Spleen (tissue), 11 donors: ENCODE measurements at regions not wholly inside any gene's neighbourhood (a gene's known extent, or its start where the extent isn't known, plus 50 kb on each side); places are given as distances from the start of the nearest gene placed in this dataset.

Source experiments
- DNase-seq: peaks from one replicate; pipeline ENCODE4 v3.0.0-alpha.2; 2020
- H3K27ac ChIP-seq, 8 donors: fragments of 200-600 bp; sonication (generic) in 7 of 8; 1 replicate in 4 of 8; 2 replicates in 4 of 8; pipeline versions ENCODE4 v1.5.0 to v1.8.0; 2016 to 2021; ENCODE audit warnings: inconsistent platforms in 4 of 8, mild to moderate bottlenecking in 4 of 8, moderate library complexity in 1 of 8
- H3K27me3 ChIP-seq, 7 donors: fragments of 200-600 bp; sonication (generic) in 6 of 7; replicated peaks in 1 of 7; 1 replicate in 4 of 7; 2 replicates in 3 of 7; pipeline versions ENCODE4 v1.5.0 to v1.8.0; 2016 to 2021; ENCODE audit warnings: inconsistent platforms in 3 of 7, mild to moderate bottlenecking in 1 of 7
- H3K36me3 ChIP-seq, 6 donors: fragments of 200-600 bp; sonication (generic) in 5 of 6; 1 replicate in 4 of 6; 2 replicates in 2 of 6; pipeline versions ENCODE4 v1.5.0 to v1.8.0; 2016 to 2021; ENCODE audit warnings: inconsistent platforms in 2 of 6
- H3K4me1 ChIP-seq, 6 donors: fragments of 200-600 bp; sonication (generic) in 5 of 6; 1 replicate in 3 of 6; 2 replicates in 3 of 6; pipeline versions ENCODE4 v1.5.0 to v1.8.0; 2016 to 2021; ENCODE audit warnings: inconsistent platforms in 3 of 6
- H3K4me3 ChIP-seq, 8 donors: fragments of 200-600 bp; sonication (generic) in 7 of 8; 1 replicate in 4 of 8; 2 replicates in 4 of 8; pipeline versions ENCODE4 v1.5.0 to v1.8.0; 2016 to 2021; ENCODE audit warnings: inconsistent platforms in 4 of 8, mild to moderate bottlenecking in 4 of 8, moderate library complexity in 2 of 8
- H3K9me3 ChIP-seq, 8 donors: fragments of 200-600 bp; sonication (generic) in 7 of 8; 1 replicate in 4 of 8; 2 replicates in 4 of 8; pipeline versions ENCODE4 v1.5.0 to v1.8.0; 2016 to 2021; ENCODE audit warnings: inconsistent platforms in 4 of 8
- CTCF ChIP-seq, 11 experiments: fragments of 200-600 bp in 7 of 11; fragments of 450-650 bp in 4 of 11; sonication (generic) in 4 of 11; IDR thresholded peaks in 8 of 11; conservative IDR thresholded peaks in 3 of 11; 1 replicate in 7 of 11; 2 replicates in 4 of 11; pipeline versions ENCODE4 v1.4.0 to v1.8.0; 2016 to 2021; ENCODE audit warnings: antibody characterized with exemption in 11 of 11, inconsistent platforms in 4 of 11, mild to moderate bottlenecking in 1 of 11
- POLR2A ChIP-seq, 3 donors: fragments of 450-650 bp; IDR thresholded peaks; one replicate each; pipeline ENCODE4 v1.5.1; 2017; ENCODE audit warnings: antibody characterized with exemption in 3 of 3, mild to moderate bottlenecking in 1 of 3
- POLR2AphosphoS5 ChIP-seq, 3 donors: sonication (generic); formaldehyde crosslinking; IDR thresholded peaks; one replicate each; pipeline ENCODE4 v1.5.1; 2017; ENCODE audit warnings: antibody characterized with exemption in 3 of 3
- WGBS, 5 donors: extraction: QIAGEN DNeasy Blood & Tissue Kit in 3 of 5; methylation state at CpG; one replicate each; pipeline versions ENCODE4 v1.1.5 to v1.1.7; 2013 to 2018; 5-methylcytosine and 5-hydroxymethylcytosine counted together
- intact Hi-C: fragments of 100-400 bp; cut with DNase I; formaldehyde crosslinking; loops from one replicate; pipeline ENCODE4 v1.15.0; 2023; ENCODE audit warnings: low total_unique reads
- donor health status: healthy with polysubstance abuse.
- donor health status: DM: no; HTN: no; CAD: no; lungs with moderate emphysema.
- donor health status: DM: no; HTN: no; CAD: no.
- donor health status: Bipolar disorder and iron deficiency.
- donor health status: healthy.
- donor health status: DM: no; HTN: no; CAD: no.
- donor health status: DM: yes; HTN: yes; CAD: no.

GRCh38 chr6:14573267-14573666 lies 455.7 kb downstream of the CD83 start:
- Histone ChIP-seq H3K36me3 (no peaks in the 10 kb centered on the region), H3K4me1 (no peaks in the 10 kb centered on the region), H3K9me3 (no peaks in the 10 kb centered on the region), H3K27ac (no peak overlapping the region), H3K27me3 (no peaks in the 10 kb centered on the region), H3K4me3 (no peak overlapping the region)
- intact Hi-C loops, result no loop called here
- no peak for DNase-seq
- WGBS, 5 donors, result 76 to 87% (median 83%) methylated on average over 3 of the region's 3 CpGs
- TF ChIP-seq POLR2AphosphoS5 (IDR thresholded peaks at IDR 0.05) (no peak), CTCF (IDR thresholded peaks at IDR 0.05 in 8 of 11, conservative IDR thresholded peaks at IDR 0.05 in 3 of 11) (no peak), POLR2A (IDR thresholded peaks at IDR 0.05) (no peak)

- no peak for DNase-seq
- H3K27me3 ChIP-seq, result no peaks in the 10 kb centered on the region
- intact Hi-C loops, result no loop called here
- no peak overlapping the region for H3K4me3 ChIP-seq
- H3K36me3 ChIP-seq, result no peaks in the 10 kb centered on the region
- H3K9me3 ChIP-seq, result no peaks in the 10 kb centered on the region
- H3K4me1 ChIP-seq, result no peaks in the 10 kb centered on the region
- no peak overlapping the region for H3K27ac ChIP-seq
- TF ChIP-seq POLR2AphosphoS5 (IDR thresholded peaks at IDR 0.05) (no peak), CTCF (IDR thresholded peaks at IDR 0.05 in 8 of 11, conservative IDR thresholded peaks at IDR 0.05 in 3 of 11) (no peak), POLR2A (IDR thresholded peaks at IDR 0.05) (no peak)
- WGBS, 5 donors, result 76 to 83% (median 78%) methylated on average over 2 of the region's 2 CpGs
Observed at GRCh38 chr6:14573703-14574290, 456.2 kb downstream of the CD83 start.

GRCh38 chr6:14575961-14576360 lies 458.4 kb downstream of the CD83 start:
- WGBS, 5 donors, result 86 to 96% (median 91%) methylated on average over 1 of the region's 1 CpG
- TF ChIP-seq POLR2A (IDR thresholded peaks at IDR 0.05) (no peak), POLR2AphosphoS5 (IDR thresholded peaks at IDR 0.05) (no peak)
- intact Hi-C loops, result no loop called here

GRCh38 chr6:14578994-14579393 lies 461.4 kb downstream of the CD83 start:
- 81 to 90% (median 86%) methylated on average over 3 of the region's 3 CpGs for WGBS, 5 donors
- no peak for TF ChIP-seq POLR2A (IDR thresholded peaks at IDR 0.05)
- TF ChIP-seq CTCF (IDR thresholded peaks at IDR 0.05 in 8 of 11, conservative IDR thresholded peaks at IDR 0.05 in 3 of 11), result no peak
- no peak for TF ChIP-seq POLR2AphosphoS5 (IDR thresholded peaks at IDR 0.05)
- no peak overlapping the region for H3K4me3 ChIP-seq
- no peak overlapping the region for H3K27ac ChIP-seq
- no peak for DNase-seq
- intact Hi-C loops, result no loop called here
- H3K4me1 ChIP-seq, result peaks cover 0 to 5% (median 0%) of the 10 kb centered on the region in 6 donors
- no peaks in the 10 kb centered on the region for H3K36me3 ChIP-seq
- no peaks in the 10 kb centered on the region for H3K27me3 ChIP-seq
- H3K9me3 ChIP-seq, result no peaks in the 10 kb centered on the region

More at GRCh38 chr6:14575961-14576360, 458.4 kb downstream of the CD83 start:
- H3K27me3 ChIP-seq, result no peaks in the 10 kb centered on the region
- DNase-seq, result no peak
- H3K4me1 ChIP-seq, result peaks cover 0 to 5% (median 0%) of the 10 kb centered on the region in 6 donors
- H3K36me3 ChIP-seq, result no peaks in the 10 kb centered on the region
- no peak overlapping the region for H3K4me3 ChIP-seq
- no peak overlapping the region for H3K27ac ChIP-seq
- H3K9me3 ChIP-seq, result no peaks in the 10 kb centered on the region
